GM10266 (cell line): ENCODE measurements at regions not wholly inside any gene's neighbourhood (a gene's known extent, or its start where the extent isn't known, plus 50 kb on each side); places are given as distances from the start of the nearest gene placed in this dataset.

Experiments
- DNase-seq: peaks from one replicate; pipeline ENCODE4 v3.0.0; 2012; ENCODE audit errors: extremely low spot score
- CTCF ChIP-seq: IDR thresholded peaks from 2 replicates; pipeline ENCODE4 v1.5.1; 2012; ENCODE audit warnings: mild to moderate bottlenecking, low read depth; ENCODE audit not compliant: control insufficient read depth, insufficient read depth; ENCODE audit errors: missing control alignments

DNA sequence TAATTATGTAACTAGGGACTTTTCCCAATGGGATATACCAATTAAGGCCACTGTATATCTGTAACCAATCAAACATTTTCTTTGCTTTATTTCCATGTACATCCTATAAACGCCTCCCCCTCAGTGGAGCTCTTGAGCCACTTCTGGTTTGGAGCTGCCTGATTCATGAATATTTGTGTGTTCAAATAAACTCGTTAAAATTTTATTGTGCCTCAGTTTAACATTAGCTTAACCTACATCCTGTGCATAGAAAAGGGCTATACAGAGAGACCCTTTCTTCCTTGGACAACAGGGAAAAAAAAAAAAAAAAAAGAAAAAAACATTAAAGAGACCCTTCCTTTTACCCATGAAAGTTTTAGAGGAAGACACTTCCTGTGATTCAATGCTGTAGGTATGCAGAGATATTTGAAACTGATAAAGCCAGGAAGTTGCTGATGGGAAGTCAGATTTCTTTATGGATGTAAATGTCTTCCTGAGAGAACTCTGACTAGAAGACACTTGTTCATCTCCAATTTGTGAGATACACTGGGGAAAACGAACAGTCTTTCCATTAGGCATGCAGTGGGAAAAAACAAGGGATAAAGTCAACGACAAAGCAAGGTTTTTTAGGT is 614.6 kb upstream of the SOX11 start:
- DNase-seq = no peak
- TF ChIP-seq CTCF = no peak

DNA sequence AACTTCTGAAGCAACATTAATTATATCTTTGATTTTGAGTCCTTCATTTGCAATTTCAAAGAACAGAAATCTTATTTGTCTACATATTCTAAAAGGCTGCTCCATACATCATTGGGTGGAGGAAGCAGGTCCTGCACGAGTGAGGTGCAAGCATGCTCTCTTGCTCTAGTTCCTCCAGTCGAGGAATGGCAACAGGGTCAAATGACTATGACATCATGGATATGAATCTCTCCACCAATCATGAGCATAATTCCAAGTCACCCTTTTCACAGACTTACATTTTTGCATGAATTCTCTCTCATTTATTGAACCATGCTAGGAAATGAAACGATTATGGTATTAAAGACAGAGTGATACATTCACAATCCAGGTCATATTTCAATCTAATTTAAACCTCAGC is 608.8 kb upstream of the SOX11 start:
- no peak for TF ChIP-seq CTCF
- no peak for DNase-seq

- DNase-seq = no peak
- TF ChIP-seq CTCF = no peak
These were observed 602.8 kb upstream of the SOX11 start for GRCh38 chr2:5089409-5089808.

DNA sequence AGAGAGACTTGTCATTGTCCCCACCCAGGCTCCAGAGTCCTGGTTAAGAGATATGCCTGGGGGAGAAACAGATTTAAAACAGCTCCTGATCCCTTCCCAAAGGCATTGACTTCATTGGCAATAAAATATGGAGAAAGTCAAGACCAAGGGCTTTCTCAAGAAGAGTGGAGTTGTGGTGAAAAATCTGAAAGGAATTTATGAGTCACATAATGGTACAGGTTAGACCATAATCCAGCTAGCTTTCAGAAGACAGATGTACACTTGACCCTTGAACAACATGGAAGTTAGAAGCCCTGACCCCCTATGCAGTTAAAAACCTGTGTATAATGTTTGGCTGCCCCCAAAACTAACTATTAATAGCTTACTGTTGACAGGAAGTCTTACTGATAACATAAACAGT is 599.1 kb upstream of the SOX11 start:
- TF ChIP-seq CTCF = no peak
- no peak for DNase-seq

- TF ChIP-seq CTCF = no peak
- DNase-seq = no peak
These were observed 598.7 kb upstream of the SOX11 start for GRCh38 chr2:5093518-5093917.

GRCh38 chr2:5094192-5094591 is 598.0 kb upstream of the SOX11 start:
- DNase-seq = no peak
- TF ChIP-seq CTCF = no peak

GRCh38 chr2:5098286-5098685 is 593.9 kb upstream of the SOX11 start:
- TF ChIP-seq CTCF = no peak
- DNase-seq = no peak
